ENCODE measurements at regions not wholly inside any gene's neighbourhood (a gene's known extent, or its start where the extent isn't known, plus 50 kb on each side); places are given as distances from the start of the nearest gene placed in this dataset.
"Not testable (repeated sequence)": the region's sequence is repeated elsewhere in the genome, so short reads cannot be mapped to it uniquely, and the experiment has no call there.

DNA sequence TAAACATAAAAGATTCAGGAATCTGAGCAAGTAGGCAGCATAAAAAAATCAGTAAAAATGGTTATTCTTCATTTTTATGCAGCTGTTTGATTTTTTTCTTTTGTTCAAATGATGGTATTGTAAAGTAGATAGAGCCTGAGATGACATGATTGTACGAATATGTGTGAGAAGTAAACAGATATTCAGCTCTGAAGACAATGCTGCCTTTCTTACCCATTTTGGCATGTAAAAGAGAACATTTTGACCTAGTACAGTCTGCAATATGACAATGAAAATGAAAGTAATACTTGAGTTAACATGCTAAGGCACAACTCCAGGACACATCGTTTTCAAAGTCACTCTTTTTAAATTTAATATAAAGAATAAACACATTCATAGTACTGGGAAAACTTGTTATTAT is 95.7 kb upstream of the NCAM2 start:
- H3K4me3 ChIP-seq (ENCODE audit: control insufficient read depth, low read depth, low read length), result no peak overlapping the region
- TF ChIP-seq, protein P1, sequence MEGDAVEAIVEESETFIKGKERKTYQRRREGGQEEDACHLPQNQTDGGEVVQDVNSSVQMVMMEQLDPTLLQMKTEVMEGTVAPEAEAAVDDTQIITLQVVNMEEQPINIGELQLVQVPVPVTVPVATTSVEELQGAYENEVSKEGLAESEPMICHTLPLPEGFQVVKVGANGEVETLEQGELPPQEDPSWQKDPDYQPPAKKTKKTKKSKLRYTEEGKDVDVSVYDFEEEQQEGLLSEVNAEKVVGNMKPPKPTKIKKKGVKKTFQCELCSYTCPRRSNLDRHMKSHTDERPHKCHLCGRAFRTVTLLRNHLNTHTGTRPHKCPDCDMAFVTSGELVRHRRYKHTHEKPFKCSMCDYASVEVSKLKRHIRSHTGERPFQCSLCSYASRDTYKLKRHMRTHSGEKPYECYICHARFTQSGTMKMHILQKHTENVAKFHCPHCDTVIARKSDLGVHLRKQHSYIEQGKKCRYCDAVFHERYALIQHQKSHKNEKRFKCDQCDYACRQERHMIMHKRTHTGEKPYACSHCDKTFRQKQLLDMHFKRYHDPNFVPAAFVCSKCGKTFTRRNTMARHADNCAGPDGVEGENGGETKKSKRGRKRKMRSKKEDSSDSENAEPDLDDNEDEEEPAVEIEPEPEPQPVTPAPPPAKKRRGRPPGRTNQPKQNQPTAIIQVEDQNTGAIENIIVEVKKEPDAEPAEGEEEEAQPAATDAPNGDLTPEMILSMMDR (IDR thresholded peaks at IDR 0.05; ENCODE audit: control insufficient read depth, insufficient read depth, low read depth, low read length, missing control alignments), result no peak
- DNase-seq (ENCODE audit: low read depth), result no peak

DNA sequence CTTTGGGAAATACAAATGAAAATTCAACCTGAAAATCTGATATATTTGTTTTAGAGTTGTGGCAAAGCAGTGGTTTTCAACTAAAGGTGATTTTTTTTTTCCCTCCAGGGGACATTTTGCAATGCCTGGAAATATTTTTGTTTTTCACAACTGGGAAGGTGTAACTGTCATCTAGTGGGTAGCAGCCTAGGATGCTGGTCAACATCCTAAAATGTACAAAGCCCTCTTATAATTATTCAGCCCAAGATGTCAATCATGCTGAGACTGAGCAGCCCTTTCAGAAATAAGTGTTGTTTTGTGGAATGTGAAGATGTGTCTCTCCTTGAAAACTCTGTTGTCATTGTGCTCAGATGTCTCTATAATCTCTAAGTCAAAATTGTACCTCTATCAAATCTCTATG is 95.2 kb upstream of the NCAM2 start:
- no peak for DNase-seq (ENCODE audit: low read depth)
- H3K4me3 ChIP-seq (ENCODE audit: control insufficient read depth, low read depth, low read length), result no peak overlapping the region
- TF ChIP-seq, protein P1 (IDR thresholded peaks at IDR 0.05; ENCODE audit: control insufficient read depth, insufficient read depth, low read depth, low read length, missing control alignments), result no peak

DNA sequence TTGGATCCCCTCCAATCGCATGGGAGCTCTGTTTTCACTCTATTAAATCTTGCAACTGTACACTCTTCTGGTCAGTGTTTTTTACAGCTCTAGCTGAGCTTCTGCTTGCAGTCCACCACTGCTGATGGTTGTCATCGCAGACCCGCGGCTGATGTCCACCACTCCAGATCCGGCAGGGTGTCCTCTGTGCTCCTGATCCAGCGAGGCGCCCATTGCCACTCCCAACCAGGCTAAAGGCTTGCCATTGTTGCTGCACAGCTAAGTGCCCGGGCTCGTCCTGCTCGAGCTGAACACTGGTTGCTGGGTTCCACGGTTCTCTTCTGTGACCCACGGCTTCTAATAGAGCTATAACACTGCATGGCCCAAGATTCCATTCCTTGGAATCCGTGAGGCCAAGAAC is 70.7 kb upstream of the NCAM2 start:
- H3K4me3 ChIP-seq (ENCODE audit: control insufficient read depth, low read depth, low read length); DNase-seq (ENCODE audit: low read depth): not testable (repeated sequence)

GRCh38 chr21:20942523-20942922 is 55.7 kb upstream of the NCAM2 start:
- DNase-seq (ENCODE audit: low read depth), result no peak
- no peak overlapping the region for H3K4me3 ChIP-seq (ENCODE audit: control insufficient read depth, low read depth, low read length)
- TF ChIP-seq, protein P1 (IDR thresholded peaks at IDR 0.05; ENCODE audit: control insufficient read depth, insufficient read depth, low read depth, low read length, missing control alignments), result no peak

DNA sequence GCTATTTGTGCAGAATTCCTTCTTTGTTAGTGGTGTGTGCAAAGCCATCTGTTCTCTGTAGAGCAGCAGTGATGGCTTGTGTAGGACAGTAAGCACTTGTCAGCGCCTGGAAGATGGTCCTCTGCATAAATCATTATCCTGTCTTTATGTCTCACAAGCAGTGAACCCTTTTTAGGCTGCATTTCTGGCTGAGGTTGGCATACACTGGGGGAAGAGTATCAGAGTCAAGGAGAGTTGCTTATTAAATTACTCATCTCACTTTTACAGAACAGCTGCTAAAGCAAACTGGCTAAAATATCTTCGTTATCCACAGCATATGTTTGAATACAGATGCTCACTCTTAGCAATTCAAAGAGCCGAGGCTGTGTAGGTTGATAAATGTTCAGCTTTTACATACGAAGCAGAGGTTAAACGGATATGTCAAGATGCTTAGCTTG is 54.6 kb upstream of the NCAM2 start:
- no peak overlapping the region for H3K4me3 ChIP-seq (ENCODE audit: control insufficient read depth, low read depth, low read length)
- no peak for DNase-seq (ENCODE audit: low read depth)
- TF ChIP-seq, protein P1 (IDR thresholded peaks at IDR 0.05; ENCODE audit: control insufficient read depth, insufficient read depth, low read depth, low read length, missing control alignments), result no peak

DNA sequence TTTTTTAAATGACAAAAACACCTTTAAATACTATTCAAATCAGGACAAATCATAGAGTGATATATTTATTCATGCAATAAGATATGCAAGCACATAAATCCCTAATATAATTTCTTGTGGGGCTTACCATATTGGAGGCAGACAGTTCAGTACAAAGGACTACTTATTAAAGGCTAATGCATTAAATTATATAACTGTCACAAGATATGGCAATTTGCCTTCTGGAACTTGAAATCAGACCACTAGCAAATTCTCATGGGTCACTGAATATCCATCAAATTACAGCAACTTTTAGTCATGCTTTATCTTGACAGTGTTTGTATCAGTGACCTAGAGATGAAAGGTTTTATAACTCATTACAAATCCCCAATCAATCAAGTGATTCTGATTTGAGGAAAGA is 54.1 kb upstream of the NCAM2 start:
- TF ChIP-seq, protein P1 (IDR thresholded peaks at IDR 0.05; ENCODE audit: control insufficient read depth, insufficient read depth, low read depth, low read length, missing control alignments), result no peak
- no peak overlapping the region for H3K4me3 ChIP-seq (ENCODE audit: control insufficient read depth, low read depth, low read length)
- no peak for DNase-seq (ENCODE audit: low read depth)

DNA sequence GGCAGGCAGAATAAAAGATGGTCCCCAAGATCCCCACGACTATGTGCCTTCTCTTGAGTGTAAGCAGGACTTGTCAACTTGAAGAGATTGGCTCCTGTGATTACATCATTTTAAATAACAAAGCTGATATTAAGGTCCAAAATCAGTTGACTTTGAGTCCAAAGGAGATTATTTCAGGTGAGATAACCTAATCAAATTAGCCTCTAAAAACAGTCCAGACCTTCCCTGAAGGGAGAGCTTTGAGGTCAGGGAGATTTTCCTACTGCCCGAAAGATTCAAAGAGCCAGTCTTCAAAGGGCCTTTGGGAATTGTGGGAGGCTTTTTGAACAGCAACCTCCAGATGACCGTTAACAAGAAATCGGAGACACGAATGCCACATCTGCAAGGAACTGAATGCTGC is 51.5 kb upstream of the NCAM2 start:
- no peak for DNase-seq (ENCODE audit: low read depth)
- H3K4me3 ChIP-seq (ENCODE audit: control insufficient read depth, low read depth, low read length), result no peak overlapping the region

More for the DNA sequence above, 51.5 kb upstream of the NCAM2 start:
- TF ChIP-seq, protein P1 (IDR thresholded peaks at IDR 0.05; ENCODE audit: control insufficient read depth, insufficient read depth, low read depth, low read length, missing control alignments), result no peak
